Stimulated activated CD4-positive, alpha-beta T cell treated with anti-CD3 and anti-CD28 coated beads, TNF-alpha, amount 100 ng/mL, for 1 hour (primary cell): ENCODE measurements at regions not wholly inside any gene's neighbourhood (a gene's known extent, or its start where the extent isn't known, plus 50 kb on each side); places are given as distances from the start of the nearest gene placed in this dataset.
"Not testable (repeated sequence)": the region's sequence is repeated elsewhere in the genome, so short reads cannot be mapped to it uniquely, and the experiment has no call there.

ENCODE experiments used
- DNase-seq, 3 donors: peaks; one replicate each; pipeline ENCODE4 v3.0.0-alpha.2; 2020; ENCODE audit warnings: low read depth in 3 of 3, low spot score in 1 of 3

- DNase-seq: no peak
Observed at GRCh38 chr3:105976196-105976595, 107.4 kb upstream of the CBLB start.

- DNase-seq: no peak
Observed at GRCh38 chr3:105979961-105980360, 111.1 kb upstream of the CBLB start.

GRCh38 chr3:105982207-105982606 is 113.4 kb upstream of the CBLB start:
- DNase-seq: no peak

- DNase-seq: no peak
Observed at GRCh38 chr3:105984837-105985236, 116.0 kb upstream of the CBLB start.

GRCh38 chr3:105986343-105986742 is 117.5 kb upstream of the CBLB start:
- DNase-seq: not testable (repeated sequence)

GRCh38 chr3:105987809-105988208 is 119.0 kb upstream of the CBLB start:
- no peak for DNase-seq

GRCh38 chr3:105988540-105989212 is 119.9 kb upstream of the CBLB start:
- DNase-seq: no peak

- DNase-seq: no peak
Observed at GRCh38 chr3:105996781-105997180, 128.0 kb upstream of the CBLB start.

- DNase-seq: no peak
Observed at GRCh38 chr3:105997466-105997799, 128.6 kb upstream of the CBLB start.

- DNase-seq: no peak
Observed at GRCh38 chr3:105997800-105998526, 129.2 kb upstream of the CBLB start.

- DNase-seq: no peak
Observed at GRCh38 chr3:105999856-106000255, 131.0 kb upstream of the CBLB start.

GRCh38 chr3:106001923-106002322 is 133.1 kb upstream of the CBLB start:
- no peak for DNase-seq

- no peak for DNase-seq
Observed at GRCh38 chr3:106004137-106004681, 135.4 kb upstream of the CBLB start.

- DNase-seq: no peak
Observed at GRCh38 chr3:106004826-106005225, 136.0 kb upstream of the CBLB start.

- DNase-seq: no peak
Observed at GRCh38 chr3:106006001-106006400, 137.2 kb upstream of the CBLB start.

- DNase-seq: no peak
Observed at GRCh38 chr3:106006571-106006970, 137.8 kb upstream of the CBLB start.

GRCh38 chr3:106007512-106007911 is 138.7 kb upstream of the CBLB start:
- DNase-seq: no peak

GRCh38 chr3:106008766-106009165 is 140.0 kb upstream of the CBLB start:
- DNase-seq: no peak

GRCh38 chr3:106010829-106011228 is 142.0 kb upstream of the CBLB start:
- no peak for DNase-seq

- no peak for DNase-seq
Observed at GRCh38 chr3:106013971-106014370, 145.2 kb upstream of the CBLB start.

GRCh38 chr3:106014518-106014917 is 145.7 kb upstream of the CBLB start:
- no peak for DNase-seq

GRCh38 chr3:106014971-106015370 is 146.2 kb upstream of the CBLB start:
- DNase-seq: no peak

- no peak for DNase-seq
Observed at GRCh38 chr3:106018102-106018501, 149.3 kb upstream of the CBLB start.
